OCI-LY1 (cell line): ENCODE measurements at regions not wholly inside any gene's neighbourhood (a gene's known extent, or its start where the extent isn't known, plus 50 kb on each side); places are given as distances from the start of the nearest gene placed in this dataset.

Experiments used
- H2AFZ ChIP-seq: fragments of 200-600 bp; sonication (generic), shearing (Covaris generic); 2 replicates; pipeline ENCODE4 v1.6.0; 2014; ENCODE audit warnings: antibody characterized with exemption, mild to moderate bottlenecking, low read length
- H3F3A ChIP-seq: fragments of 200-600 bp; sonication (generic), shearing (Covaris generic); 2 replicates; pipeline ENCODE4 v1.6.0; 2014; ENCODE audit warnings: mild to moderate bottlenecking, antibody characterized with exemption, low read length, moderate library complexity; ENCODE audit not compliant: insufficient read depth
- H3K27ac ChIP-seq: fragments of 200-600 bp; sonication (generic); 2 replicates; pipeline ENCODE4 v1.5.1; 2014; ENCODE audit warnings: low read length, mixed run types, mild to moderate bottlenecking, low read depth; ENCODE audit not compliant: poor library complexity, severe bottlenecking
- H3K27me3 ChIP-seq: fragments of 200-600 bp; sonication (generic); 2 replicates; pipeline ENCODE4 v1.6.0; 2014; ENCODE audit warnings: antibody characterized with exemption, mild to moderate bottlenecking, low read length, moderate library complexity; ENCODE audit not compliant: insufficient read depth
- H3K36me3 ChIP-seq: fragments of 200-600 bp; sonication (generic); 2 replicates; pipeline ENCODE4 v1.6.1; 2014; ENCODE audit warnings: mild to moderate bottlenecking, antibody characterized with exemption, low read length, moderate library complexity, mixed read lengths; ENCODE audit not compliant: insufficient read depth
- H3K4me1 ChIP-seq: fragments of 200-600 bp; sonication (generic); 2 replicates; pipeline ENCODE4 v1.5.1; 2014; ENCODE audit warnings: mild to moderate bottlenecking, low read length, moderate library complexity; ENCODE audit not compliant: insufficient read depth, severe bottlenecking
- H3K4me2 ChIP-seq: fragments of 200-600 bp; sonication (generic), shearing (Covaris generic); 2 replicates; pipeline ENCODE4 v1.6.1; 2014; ENCODE audit warnings: low read length
- H3K4me3 ChIP-seq: fragments of 200-600 bp; sonication (generic); 2 replicates; pipeline ENCODE4 v1.5.1; 2014; ENCODE audit warnings: low read length, low read depth, mild to moderate bottlenecking, mixed read lengths; ENCODE audit not compliant: poor library complexity, severe bottlenecking
- H3K79me2 ChIP-seq: fragments of 200-600 bp; shearing (Covaris generic); 2 replicates; pipeline ENCODE4 v1.6.1; 2016; ENCODE audit warnings: mixed run types, low read length, mixed read lengths; ENCODE audit not compliant: insufficient read depth
- H3K9ac ChIP-seq: fragments of 200-600 bp; sonication (generic), shearing (Covaris generic); 2 replicates; pipeline ENCODE4 v1.6.1; 2014; ENCODE audit warnings: mild to moderate bottlenecking, low read length, mixed read lengths
- H3K9me2 ChIP-seq: fragments of 200-600 bp; sonication (generic), shearing (Covaris generic); 2 replicates; pipeline ENCODE4 v1.6.1; 2014; ENCODE audit warnings: low read depth, mild to moderate bottlenecking, low read length, mixed read lengths
- H3K9me3 ChIP-seq: fragments of 200-600 bp; shearing (Covaris generic); 2 replicates; pipeline ENCODE4 v1.6.1; 2014; ENCODE audit warnings: low read length, mixed read lengths
- H4K20me1 ChIP-seq: fragments of 200-600 bp; sonication (generic), shearing (Covaris generic); 2 replicates; pipeline ENCODE4 v1.6.0; 2016; ENCODE audit warnings: mild to moderate bottlenecking, low read length; ENCODE audit not compliant: insufficient read depth
- CTCF ChIP-seq: fragments of 200-600 bp; sonication (generic), shearing (Covaris generic); IDR thresholded peaks from 2 replicates; pipeline ENCODE4 v1.5.1; 2017; ENCODE audit warnings: mild to moderate bottlenecking, antibody characterized with exemption, low read length, moderate library complexity, mixed read lengths
- EZH2 ChIP-seq: fragments of 200-600 bp; sonication (generic), shearing (Covaris generic); IDR thresholded peaks from 2 replicates; pipeline ENCODE4 v1.8.0; 2017; ENCODE audit warnings: borderline replicate concordance, mixed run types, mild to moderate bottlenecking, antibody characterized with exemption, low read length, moderate library complexity, mixed read lengths

GRCh38 chr10:29836396-29836795, 201.6 kb upstream of the SVIL start:
- no peak for TF ChIP-seq CTCF
- no peak for TF ChIP-seq EZH2
- Histone ChIP-seq H3K9ac (no peak overlapping the region), H3K4me2 (no peak overlapping the region), H3K27ac (no peak overlapping the region), H4K20me1 (no peaks in the 10 kb centered on the region), H3K36me3 (no peaks in the 10 kb centered on the region), H3K4me1 (no peaks in the 10 kb centered on the region), H2AFZ (no peak overlapping the region), H3K79me2 (no peaks in the 10 kb centered on the region), H3K27me3 (no peaks in the 10 kb centered on the region), H3F3A (no peaks in the 10 kb centered on the region), H3K4me3 (no peak overlapping the region), H3K9me2 (no peaks in the 10 kb centered on the region), H3K9me3 (no peaks in the 10 kb centered on the region)

GRCh38 chr10:29835055-29835454, 200.3 kb upstream of the SVIL start:
- no peak for TF ChIP-seq EZH2
- no peak for TF ChIP-seq CTCF
- Histone ChIP-seq H3K27ac (no peak overlapping the region), H3K9ac (no peak overlapping the region)

GRCh38 chr10:29830531-29831512, 196.1 kb upstream of the SVIL start:
- Histone ChIP-seq H3K36me3 (no peaks in the 10 kb centered on the region), H3K9me3 (no peaks in the 10 kb centered on the region), H3F3A (no peaks in the 10 kb centered on the region), H3K79me2 (no peaks in the 10 kb centered on the region), H3K4me3 (no peak overlapping the region), H3K27ac (no peak overlapping the region), H3K4me2 (no peak overlapping the region), H3K27me3 (peaks cover 3% of the 10 kb centered on the region; the same call in 1 of the 2 replicates), H4K20me1 (no peaks in the 10 kb centered on the region), H3K9ac (no peak overlapping the region), H3K4me1 (no peaks in the 10 kb centered on the region), H2AFZ (no peak overlapping the region), H3K9me2 (no peaks in the 10 kb centered on the region)
- TF ChIP-seq EZH2 = no peak
- TF ChIP-seq CTCF = no peak

More at GRCh38 chr10:29835055-29835454, 200.3 kb upstream of the SVIL start:
- Histone ChIP-seq H3K36me3 (no peaks in the 10 kb centered on the region), H3K4me3 (no peak overlapping the region), H3K9me2 (no peaks in the 10 kb centered on the region), H3K4me1 (no peaks in the 10 kb centered on the region), H4K20me1 (no peaks in the 10 kb centered on the region), H3K9me3 (no peaks in the 10 kb centered on the region), H3K4me2 (no peak overlapping the region), H3K79me2 (no peaks in the 10 kb centered on the region), H2AFZ (no peak overlapping the region), H3F3A (no peaks in the 10 kb centered on the region), H3K27me3 (no peaks in the 10 kb centered on the region)
